CD14-positive monocyte (primary cell): ENCODE measurements at regions not wholly inside any gene's neighbourhood (a gene's known extent, or its start where the extent isn't known, plus 50 kb on each side); places are given as distances from the start of the nearest gene placed in this dataset.

Experiments
- DNase-seq, 3 donors: peaks; one replicate each; pipeline ENCODE4 v3.0.0-alpha.2; 2011 to 2022
- H2AFZ ChIP-seq: 2 replicates; pipeline ENCODE4 v1.6.0; 2012; ENCODE audit warnings: mild to moderate bottlenecking, low read depth, low read length, inconsistent platforms; ENCODE audit not compliant: insufficient read depth, poor library complexity, severe bottlenecking
- H3K27ac ChIP-seq, 2 donors: 1 replicate in 1 of 2; 2 replicates in 1 of 2; pipeline ENCODE4 v1.5.1; 2012 to 2013; ENCODE audit warnings: low read length in 2 of 2, control low read depth in 1 of 2, inconsistent platforms in 1 of 2, low read depth in 1 of 2, mild to moderate bottlenecking in 1 of 2
- H3K27me3 ChIP-seq, 2 donors: one replicate each; pipeline versions ENCODE4 v1.6.0 to v1.6.1; 2011 to 2013; ENCODE audit warnings: low read length in 2 of 2; ENCODE audit not compliant: control insufficient read depth in 2 of 2, insufficient read depth in 2 of 2
- H3K36me3 ChIP-seq, 2 donors: replicated peaks in 1 of 2; 1 replicate in 1 of 2; 2 replicates in 1 of 2; pipeline versions ENCODE4 v1.5.1 to v1.6.1; 2012 to 2013; ENCODE audit warnings: low read length in 2 of 2, control low read depth in 1 of 2, inconsistent platforms in 1 of 2, mild to moderate bottlenecking in 1 of 2; ENCODE audit not compliant: insufficient read depth in 2 of 2, control insufficient read depth in 1 of 2
- H3K4me1 ChIP-seq, 2 donors: 1 replicate in 1 of 2; 2 replicates in 1 of 2; pipeline versions ENCODE4 v1.5.1 to v1.6.1; 2012 to 2013; ENCODE audit warnings: low read length in 2 of 2, control low read depth in 1 of 2, inconsistent platforms in 1 of 2, mild to moderate bottlenecking in 1 of 2, moderate library complexity in 1 of 2; ENCODE audit not compliant: insufficient read depth in 2 of 2, control insufficient read depth in 1 of 2
- H3K4me2 ChIP-seq: replicated peaks from 2 replicates; pipeline ENCODE3; 2012; ENCODE audit warnings: low read length, moderate library complexity, mild to moderate bottlenecking; ENCODE audit not compliant: poor library complexity, severe bottlenecking; ENCODE audit errors: extremely low read depth
- H3K4me3 ChIP-seq, 3 experiments: fragments of 200-600 bp in 1 of 3; sonication (generic) in 1 of 3; replicated peaks in 1 of 3; 1 replicate in 2 of 3; 2 replicates in 1 of 3; pipeline ENCODE4 v1.5.1; 2011 to 2013; ENCODE audit warnings: low read length in 3 of 3, mild to moderate bottlenecking in 3 of 3, control low read depth in 2 of 3, low read depth in 2 of 3, inconsistent platforms in 1 of 3, moderate library complexity in 1 of 3
- H3K79me2 ChIP-seq: 2 replicates; pipeline ENCODE4 v1.6.0; 2012; ENCODE audit warnings: mild to moderate bottlenecking, control low read depth, inconsistent platforms, low read length, moderate library complexity; ENCODE audit not compliant: insufficient read depth
- H3K9ac ChIP-seq: 2 replicates; pipeline ENCODE4 v1.6.0; 2017; ENCODE audit warnings: low read length, mild to moderate bottlenecking; ENCODE audit not compliant: insufficient read depth, poor library complexity, severe bottlenecking
- H3K9me3 ChIP-seq, 2 donors: replicated peaks in 1 of 2; 1 replicate in 1 of 2; 2 replicates in 1 of 2; pipeline versions ENCODE4 v1.5.1 to v1.6.1; 2012 to 2013; ENCODE audit warnings: low read length in 2 of 2, control low read depth in 1 of 2; ENCODE audit not compliant: control insufficient read depth in 1 of 2, insufficient read depth in 1 of 2
- H4K20me1 ChIP-seq: 2 replicates; pipeline ENCODE4 v1.6.0; 2012; ENCODE audit warnings: mild to moderate bottlenecking, low read length, control low read depth, moderate library complexity; ENCODE audit not compliant: insufficient read depth
- H3K27ac Mint-ChIP-seq, 7 donors: one replicate each; pipeline ENCODE4 v1.8.0; 2020; ENCODE audit warnings: mild to moderate bottlenecking in 7 of 7, mixed read lengths in 7 of 7, moderate library complexity in 6 of 7, inconsistent platforms in 2 of 7
- H3K27me3 Mint-ChIP-seq, 3 donors: one replicate each; pipeline ENCODE4 v1.8.0; 2021 to 2022; ENCODE audit warnings: low read depth in 3 of 3, mild to moderate bottlenecking in 3 of 3, mixed read lengths in 3 of 3, moderate library complexity in 3 of 3, inconsistent platforms in 1 of 3
- H3K36me3 Mint-ChIP-seq, 2 donors: one replicate each; pipeline ENCODE4 v1.8.0; 2020; ENCODE audit warnings: mixed read lengths in 2 of 2, inconsistent platforms in 1 of 2, mild to moderate bottlenecking in 1 of 2
- H3K4me1 Mint-ChIP-seq: one replicate; pipeline ENCODE4 v1.8.0; 2020; ENCODE audit warnings: mild to moderate bottlenecking, mixed read lengths
- H3K4me3 Mint-ChIP-seq, 2 donors: one replicate each; pipeline ENCODE4 v1.8.0; 2020; ENCODE audit warnings: mild to moderate bottlenecking in 2 of 2, mixed read lengths in 2 of 2, moderate library complexity in 1 of 2
- H3K9me3 Mint-ChIP-seq, 7 donors: one replicate each; pipeline ENCODE4 v1.8.0; 2020 to 2022; ENCODE audit warnings: mixed read lengths in 7 of 7, mild to moderate bottlenecking in 6 of 7, moderate library complexity in 6 of 7, inconsistent platforms in 2 of 7
- CTCF ChIP-seq: fragments of 200-600 bp; IDR thresholded peaks from one replicate; pipeline ENCODE4 v1.8.0; 2022; ENCODE audit warnings: antibody characterized with exemption, mild to moderate bottlenecking
- WGBS: methylation state at CpG from one replicate; pipeline ENCODE4 v1.1.5; 2013; ENCODE audit warnings: missing lambda C conversion rate; ENCODE audit not compliant: insufficient coverage; 5-methylcytosine and 5-hydroxymethylcytosine counted together
- intact Hi-C, 2 donors: fragments of 100-400 bp; cut with micrococcal nuclease; formaldehyde crosslinking; loops; one replicate each; pipeline versions ENCODE4 v1.15.0 to v1.15.1; 2023

- no peaks in the 10 kb centered on the region for H3K36me3 ChIP-seq
- intact Hi-C loops: no loop called here
- H3K4me3 ChIP-seq: no peak overlapping the region
- H3K27ac ChIP-seq: no peak overlapping the region
- WGBS: no CpG with 5 or more reads among the region's 2 CpGs
- H3K4me2 ChIP-seq: no peak overlapping the region
- no peaks in the 10 kb centered on the region for H4K20me1 ChIP-seq
- H3K79me2 ChIP-seq: no peaks in the 10 kb centered on the region
- H2AFZ ChIP-seq: no peak overlapping the region
- Mint-ChIP-seq H3K27me3 (no peaks in the 10 kb centered on the region), H3K27ac (no peak overlapping the region), H3K4me3 (no peak overlapping the region), H3K36me3 (no peaks in the 10 kb centered on the region), H3K9me3 (peaks cover 2 to 13% (median 5%) of the 10 kb centered on the region in 7 donors), H3K4me1 (no peaks in the 10 kb centered on the region)
- DNase-seq: no peak
- H3K9me3 ChIP-seq: peaks cover 0 to 9% of the 10 kb centered on the region in 2 donors
- no peaks in the 10 kb centered on the region for H3K27me3 ChIP-seq
- no peaks in the 10 kb centered on the region for H3K4me1 ChIP-seq
- no peak overlapping the region for H3K9ac ChIP-seq
- no peak for TF ChIP-seq CTCF
These were observed 380.4 kb downstream of the ETNK1 start for GRCh38 chr12:23005387-23005786.

DNA sequence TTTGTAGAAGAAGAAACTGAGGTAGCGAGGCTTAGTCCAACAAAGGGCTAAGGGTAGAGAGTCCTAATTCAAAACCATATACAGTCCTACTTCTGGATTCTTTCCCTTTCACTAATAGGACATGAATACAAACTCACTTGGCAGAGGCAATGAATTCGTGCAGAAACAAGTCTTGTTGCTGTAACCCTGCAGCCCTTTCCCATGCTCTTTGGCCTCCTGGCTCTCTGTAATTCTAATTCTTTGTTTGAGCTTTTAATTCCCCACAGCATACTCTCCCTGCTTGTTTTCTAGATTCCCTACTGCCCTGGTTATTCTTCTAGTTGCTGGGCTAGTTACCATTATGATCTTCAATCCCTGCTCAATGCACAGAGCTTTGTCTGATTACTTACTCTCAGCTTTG, 381.4 kb downstream of the ETNK1 start:
- peaks cover 0 to 9% of the 10 kb centered on the region in 2 donors for H3K9me3 ChIP-seq
- 78% methylated on average over 1 of the region's 2 CpGs for WGBS
- no peaks in the 10 kb centered on the region for H3K36me3 ChIP-seq
- H3K36me3 Mint-ChIP-seq: no peaks in the 10 kb centered on the region
- TF ChIP-seq CTCF: no peak
- no peaks in the 10 kb centered on the region for H3K27me3 Mint-ChIP-seq
- H4K20me1 ChIP-seq: no peaks in the 10 kb centered on the region
- DNase-seq: no peak
- H3K79me2 ChIP-seq: no peaks in the 10 kb centered on the region
- H3K27me3 ChIP-seq: no peaks in the 10 kb centered on the region
- peaks cover 2 to 13% (median 5%) of the 10 kb centered on the region in 7 donors for H3K9me3 Mint-ChIP-seq
- no peak overlapping the region for H3K27ac ChIP-seq
- no peak overlapping the region for H3K4me3 Mint-ChIP-seq
- H3K4me3 ChIP-seq: no peak overlapping the region
- H3K4me2 ChIP-seq: no peak overlapping the region
- H2AFZ ChIP-seq: no peak overlapping the region
- intact Hi-C loops: no loop called here
- H3K4me1 ChIP-seq: no peaks in the 10 kb centered on the region
- H3K9ac ChIP-seq: no peak overlapping the region
- H3K4me1 Mint-ChIP-seq: no peaks in the 10 kb centered on the region
- no peak overlapping the region for H3K27ac Mint-ChIP-seq
